Astrocyte of the spinal cord (primary cell): ENCODE measurements at regions not wholly inside any gene's neighbourhood (a gene's known extent, or its start where the extent isn't known, plus 50 kb on each side); places are given as distances from the start of the nearest gene placed in this dataset.

Experiments used
- DNase-seq: peaks from one replicate; pipeline ENCODE4 v3.0.0; 2011; ENCODE audit warnings: low read depth, low spot score
- H3K4me3 ChIP-seq: 2 replicates; pipeline ENCODE4 v1.5.1; 2011; ENCODE audit warnings: low read depth, mild to moderate bottlenecking, low read length, moderate library complexity
- in situ Hi-C: cut with HindIII; loops from 2 replicates; pipeline ENCODE4 v1.10.0; 2017; ENCODE audit warnings: low sequenced_read_pairs
- TF ChIP-seq, protein P1 (sequence below): IDR thresholded peaks from 2 replicates; pipeline ENCODE4 v1.5.1; 2012; ENCODE audit warnings: low read depth, mild to moderate bottlenecking, low read length, inconsistent platforms

DNA sequence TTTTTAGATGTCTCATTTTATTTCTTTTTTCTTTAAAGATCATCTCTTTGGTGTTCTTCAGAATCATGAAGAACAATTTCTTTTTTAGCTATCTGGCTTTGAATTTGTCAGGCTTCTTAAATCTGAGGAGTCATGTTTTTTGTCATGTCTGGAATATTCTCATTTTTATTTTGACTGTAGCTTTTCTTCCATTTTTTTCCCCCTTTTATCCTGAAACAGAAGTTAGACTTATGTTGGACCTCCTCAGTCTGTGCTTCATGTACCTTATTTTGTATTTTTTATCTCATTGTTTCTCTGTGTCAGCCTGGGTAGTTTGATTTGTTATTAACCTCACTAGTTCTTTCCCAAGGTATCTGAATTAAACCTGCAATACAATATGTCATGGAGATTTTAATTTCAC, 319.2 kb upstream of the ADGRL4 start:
- TF ChIP-seq, protein P1, sequence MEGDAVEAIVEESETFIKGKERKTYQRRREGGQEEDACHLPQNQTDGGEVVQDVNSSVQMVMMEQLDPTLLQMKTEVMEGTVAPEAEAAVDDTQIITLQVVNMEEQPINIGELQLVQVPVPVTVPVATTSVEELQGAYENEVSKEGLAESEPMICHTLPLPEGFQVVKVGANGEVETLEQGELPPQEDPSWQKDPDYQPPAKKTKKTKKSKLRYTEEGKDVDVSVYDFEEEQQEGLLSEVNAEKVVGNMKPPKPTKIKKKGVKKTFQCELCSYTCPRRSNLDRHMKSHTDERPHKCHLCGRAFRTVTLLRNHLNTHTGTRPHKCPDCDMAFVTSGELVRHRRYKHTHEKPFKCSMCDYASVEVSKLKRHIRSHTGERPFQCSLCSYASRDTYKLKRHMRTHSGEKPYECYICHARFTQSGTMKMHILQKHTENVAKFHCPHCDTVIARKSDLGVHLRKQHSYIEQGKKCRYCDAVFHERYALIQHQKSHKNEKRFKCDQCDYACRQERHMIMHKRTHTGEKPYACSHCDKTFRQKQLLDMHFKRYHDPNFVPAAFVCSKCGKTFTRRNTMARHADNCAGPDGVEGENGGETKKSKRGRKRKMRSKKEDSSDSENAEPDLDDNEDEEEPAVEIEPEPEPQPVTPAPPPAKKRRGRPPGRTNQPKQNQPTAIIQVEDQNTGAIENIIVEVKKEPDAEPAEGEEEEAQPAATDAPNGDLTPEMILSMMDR: no peak
- no peak overlapping the region for H3K4me3 ChIP-seq
- in situ Hi-C loops: no loop called here
- peak; percentile 23 for DNase-seq

DNA sequence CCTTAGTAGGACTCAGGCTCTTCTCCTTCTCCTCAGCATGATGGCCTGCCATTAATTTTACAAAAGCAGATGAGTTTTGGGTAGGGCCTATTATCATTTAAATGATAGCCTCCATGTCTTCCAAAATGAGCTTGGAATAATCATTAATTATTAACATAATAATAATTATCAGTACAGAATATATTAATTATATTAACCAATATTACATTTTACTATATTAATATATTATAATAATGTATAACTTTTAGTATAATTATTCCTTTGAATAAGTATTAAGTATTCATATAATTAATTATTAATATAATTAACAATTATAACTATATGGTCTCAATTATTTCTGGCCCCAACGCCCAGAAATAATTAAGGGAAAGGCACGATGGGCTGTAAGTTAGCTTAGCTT, 318.6 kb upstream of the ADGRL4 start:
- in situ Hi-C loops: no loop called here
- TF ChIP-seq, protein P1: no peak
- no peak overlapping the region for H3K4me3 ChIP-seq
- DNase-seq: no peak

DNA sequence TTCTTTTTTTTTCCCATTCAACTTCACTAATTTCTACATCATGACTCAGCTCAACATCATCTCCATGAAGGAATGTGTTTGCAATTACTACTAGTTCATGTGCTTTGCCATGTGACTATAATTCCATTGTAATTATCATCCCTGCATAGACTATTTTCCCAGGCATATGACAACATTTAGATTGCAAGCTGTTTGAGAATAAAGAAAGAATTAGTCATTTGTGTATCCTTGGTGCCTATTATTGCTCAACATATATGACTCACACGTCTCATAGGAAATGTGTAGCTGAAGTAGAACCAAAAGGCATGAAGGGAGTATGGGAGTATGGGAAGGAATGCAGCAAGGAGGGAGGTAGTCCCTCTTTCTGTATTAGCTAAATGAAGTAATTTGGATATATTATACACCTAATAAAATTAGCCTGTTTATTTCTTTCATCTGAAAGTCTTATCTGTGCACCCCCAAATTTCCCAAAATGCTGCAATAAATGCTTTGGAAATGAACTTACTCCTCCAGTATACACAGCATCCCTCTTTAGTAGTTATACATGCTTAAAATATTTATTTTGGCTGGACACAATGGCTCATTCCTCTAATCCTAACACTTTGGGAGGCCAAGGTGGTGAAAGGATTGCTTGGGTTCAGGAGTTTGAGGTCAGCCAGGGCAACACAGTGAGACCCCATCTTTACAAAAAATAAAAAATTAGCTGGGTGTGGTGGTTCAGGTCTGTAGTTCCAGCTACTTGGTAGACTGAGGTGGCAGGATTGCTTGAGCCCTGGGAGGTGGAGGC, 316.9 kb upstream of the ADGRL4 start:
- TF ChIP-seq, protein P1: no peak
- peak; percentile 96 for DNase-seq
- no peak overlapping the region for H3K4me3 ChIP-seq
- in situ Hi-C loops: no loop called here

DNA sequence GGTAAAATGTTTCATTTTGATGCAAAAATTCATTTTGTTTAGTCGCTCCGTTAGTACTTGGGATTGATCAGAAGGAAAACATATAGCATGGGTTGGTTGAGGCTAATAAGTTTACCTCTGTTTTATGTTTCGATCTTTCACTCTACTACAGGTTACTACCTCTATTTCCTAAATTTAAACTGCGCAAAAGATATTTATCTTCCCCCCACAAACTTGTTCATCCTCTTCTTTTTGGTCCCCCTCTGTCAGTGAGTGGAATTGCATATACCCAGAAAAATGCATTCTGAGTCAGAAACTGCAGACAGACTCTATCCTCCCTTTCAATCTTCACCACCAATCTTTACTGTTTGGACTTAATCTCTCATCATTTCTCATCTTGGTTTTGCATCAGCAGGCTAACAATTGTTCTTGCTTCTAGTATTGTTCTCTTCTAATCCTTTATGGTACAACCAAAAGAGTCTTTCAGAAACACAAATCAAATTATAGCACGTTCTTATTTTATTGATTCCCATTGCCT, 316.0 kb upstream of the ADGRL4 start:
- TF ChIP-seq, protein P1: no peak
- DNase-seq: no peak
- no peak overlapping the region for H3K4me3 ChIP-seq
- in situ Hi-C loops: no loop called here

DNA sequence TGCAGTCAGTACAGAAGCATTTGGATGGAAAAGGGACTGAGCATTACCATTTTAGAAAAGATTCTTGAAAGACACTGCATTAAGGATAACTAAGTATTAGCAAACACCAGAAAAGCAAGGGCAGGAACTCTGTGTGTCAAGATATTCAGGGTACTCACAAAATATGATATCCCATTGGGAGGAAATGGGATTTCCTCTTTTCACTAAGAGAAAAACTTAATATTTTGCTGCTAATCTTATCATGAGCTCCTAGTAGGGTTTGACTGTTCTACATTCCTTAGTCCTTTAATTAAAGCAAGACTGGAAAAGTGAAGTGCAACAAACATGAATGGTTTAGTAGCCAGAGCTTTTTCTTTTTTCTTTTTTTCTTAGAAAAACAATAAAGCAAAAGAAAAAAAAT, 305.9 kb upstream of the ADGRL4 start:
- no peak for DNase-seq
- TF ChIP-seq, protein P1: no peak
- H3K4me3 ChIP-seq: no peak overlapping the region
- in situ Hi-C loops: no loop called here

DNA sequence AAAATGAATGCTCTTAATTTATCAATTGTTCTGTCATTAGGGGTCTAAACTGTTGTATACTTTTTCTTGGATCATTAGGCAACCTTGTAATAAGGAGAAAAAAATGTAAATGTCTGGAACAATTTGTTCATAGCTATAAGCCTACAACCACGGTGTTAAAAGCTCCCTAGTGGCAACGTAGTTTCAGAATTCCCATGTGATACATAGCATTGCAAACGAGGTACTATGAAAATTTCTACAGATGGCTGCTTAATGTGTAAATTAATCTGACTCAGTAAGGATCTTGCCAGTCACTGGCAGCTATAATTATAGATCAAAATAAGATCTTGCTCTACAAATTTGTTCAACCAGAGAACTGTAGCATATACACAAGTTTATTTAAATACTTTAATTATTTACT, 304.1 kb upstream of the ADGRL4 start:
- in situ Hi-C loops: no loop called here
- H3K4me3 ChIP-seq: no peak overlapping the region
- TF ChIP-seq, protein P1: no peak
- DNase-seq: no peak
